WTC11 (cell line): ENCODE measurements at regions not wholly inside any gene's neighbourhood (a gene's known extent, or its start where the extent isn't known, plus 50 kb on each side); places are given as distances from the start of the nearest gene placed in this dataset.

Experiments used
- ATAC-seq: fragments of 200-7000 bp; cut with Tn5 transposase; 2 replicates; pipeline ENCODE4 v1.10.0; 2021; ENCODE audit warnings: mild to moderate bottlenecking, moderate library complexity
- CTCF ChIA-PET: fragments of 300-600 bp; sonication (Branson Sonifier 250); formaldehyde crosslinking; loops from one replicate; lab custom pipeline; 2021; ENCODE audit warnings: antibody characterized with exemption; lab: Charles Lee
- POLR2A ChIA-PET: fragments of 350-600 bp; sonication (Branson Sonifier 250); formaldehyde crosslinking; loops from one replicate; lab custom pipeline; 2021; ENCODE audit warnings: antibody characterized with exemption; lab: Charles Lee
- DNase-seq: peaks from one replicate; pipeline ENCODE4 v3.0.0; 2021; ENCODE audit warnings: low spot score
- H3K27ac Mint-ChIP-seq: 2 replicates; pipeline ENCODE4 v1.8.0; 2021; ENCODE audit warnings: mixed read lengths
- H3K27me3 Mint-ChIP-seq: 2 replicates; pipeline ENCODE4 v1.8.0; 2021; ENCODE audit warnings: low read depth, mild to moderate bottlenecking, moderate library complexity, mixed read lengths
- H3K36me3 Mint-ChIP-seq: 2 replicates; pipeline ENCODE4 v1.8.0; 2021; ENCODE audit warnings: mixed read lengths
- H3K4me1 Mint-ChIP-seq: 2 replicates; pipeline ENCODE4 v1.8.0; 2022; ENCODE audit warnings: mixed read lengths
- H3K4me3 Mint-ChIP-seq: 2 replicates; pipeline ENCODE4 v1.8.0; 2021; ENCODE audit warnings: mild to moderate bottlenecking, moderate library complexity, mixed read lengths
- H3K9me3 Mint-ChIP-seq: 2 replicates; pipeline ENCODE4 v1.8.0; 2021; ENCODE audit warnings: mixed read lengths
- E2F1 ChIP-seq: sonication (generic); formaldehyde crosslinking; IDR thresholded peaks from 2 replicates; pipeline ENCODE4 v1.8.0; 2022; ENCODE audit warnings: mild to moderate bottlenecking, missing genetic modification reagents
- HMGA2 ChIP-seq: fragments of 250-450 bp; sonication (Bioruptor Pico); IDR thresholded peaks from 2 replicates; pipeline ENCODE4 v1.4.0; 2021; ENCODE audit warnings: mild to moderate bottlenecking, moderate library complexity
- JAZF1 ChIP-seq: fragments of 250-450 bp; sonication (Bioruptor Pico); IDR thresholded peaks from 2 replicates; pipeline ENCODE4 v1.9.0; 2021; ENCODE audit warnings: moderate library complexity, mild to moderate bottlenecking, inconsistent platforms
- MLX ChIP-seq: sonication (generic); formaldehyde crosslinking; IDR thresholded peaks from 2 replicates; pipeline ENCODE4 v1.8.1; 2023; ENCODE audit warnings: mild to moderate bottlenecking, missing genetic modification reagents, moderate library complexity
- NR3C1 ChIP-seq: sonication (generic); formaldehyde crosslinking; conservative IDR thresholded peaks from 2 replicates; pipeline ENCODE4 v1.8.1; 2023; ENCODE audit warnings: low read depth, mild to moderate bottlenecking, missing genetic modification reagents
- RORB ChIP-seq: fragments of 250-450 bp; sonication (Bioruptor Pico); IDR thresholded peaks from 2 replicates; pipeline ENCODE4 v1.9.0; 2021; ENCODE audit warnings: mild to moderate bottlenecking
- SMAD4 ChIP-seq: sonication (generic); formaldehyde crosslinking; IDR thresholded peaks from 2 replicates; pipeline ENCODE4 v1.8.0; 2022; ENCODE audit warnings: mild to moderate bottlenecking, missing genetic modification reagents
- SOX15 ChIP-seq: fragments of 250-450 bp; sonication (Bioruptor Pico); IDR thresholded peaks from 2 replicates; pipeline ENCODE4 v1.9.0; 2021; ENCODE audit warnings: mild to moderate bottlenecking
- TP53 ChIP-seq: sonication (generic); formaldehyde crosslinking; IDR thresholded peaks from 2 replicates; pipeline ENCODE4 v1.8.1; 2023; ENCODE audit warnings: mild to moderate bottlenecking, missing genetic modification reagents
- ZNF317 ChIP-seq: sonication (generic); formaldehyde crosslinking; IDR thresholded peaks from 2 replicates; pipeline ENCODE4 v1.8.1; 2023; ENCODE audit warnings: low read depth, mild to moderate bottlenecking, moderate library complexity, missing genetic modification reagents, borderline replicate concordance
- ZNF396 ChIP-seq: fragments of 250-450 bp; sonication (Bioruptor Pico); IDR thresholded peaks from 2 replicates; pipeline ENCODE4 v1.8.0; 2021; ENCODE audit warnings: mild to moderate bottlenecking, moderate library complexity, borderline replicate concordance
- ZNF416 ChIP-seq: fragments of 250-450 bp; sonication (Bioruptor Pico); IDR thresholded peaks from 2 replicates; pipeline ENCODE4 v1.9.0; 2021; ENCODE audit warnings: mild to moderate bottlenecking, inconsistent platforms
- microRNA-seq: library from miRNA; unstranded; fragments of <30 nt; microRNA quantifications from one replicate; pipeline ENCODE4 v1.2.0, GENCODE V29; 2022; ENCODE audit warnings: borderline number of aligned reads

- H3K36me3 Mint-ChIP-seq, result peaks cover 12% of the 10 kb centered on the region
- ChIA-PET POLR2A (no interaction called here), CTCF (no interaction called here)
- no peak overlapping the region for H3K4me3 Mint-ChIP-seq
- peaks cover 31% of the 10 kb centered on the region for H3K27me3 Mint-ChIP-seq
- TF ChIP-seq ZNF317 (CRISPR knock-in tag) (peak; percentile 87; the same call in 1 of the 2 replicates), HMGA2 (CRISPR knock-in tag) (no peak)
- no peak overlapping the region for H3K27ac Mint-ChIP-seq
- H3K4me1 Mint-ChIP-seq, result no peaks in the 10 kb centered on the region
- DNase-seq (no peak), ATAC-seq (no peak)
- H3K9me3 Mint-ChIP-seq, result peaks cover 30% of the 10 kb centered on the region
Measured at GRCh38 chr11:43614214-43614613, 66.3 kb upstream of the HSD17B12 start.

GRCh38 chr11:43619863-43620505, 60.6 kb upstream of the HSD17B12 start:
- Mint-ChIP-seq H3K4me1 (no peaks in the 10 kb centered on the region), H3K27ac (no peak overlapping the region), H3K4me3 (no peak overlapping the region), H3K9me3 (peaks cover 11% of the 10 kb centered on the region), H3K36me3 (peaks cover 3% of the 10 kb centered on the region), H3K27me3 (peaks cover 16% of the 10 kb centered on the region)
- POLR2A ChIA-PET, result no interaction called here
- CTCF ChIA-PET, result no interaction called here
- no peak for ATAC-seq
- TF ChIP-seq NR3C1 (CRISPR knock-in tag) (no peak), TP53 (CRISPR knock-in tag) (no peak), SOX15 (CRISPR knock-in tag) (no peak), SMAD4 (CRISPR knock-in tag) (no peak), MLX (CRISPR knock-in tag) (no peak), E2F1 (no peak)
- no peak for DNase-seq

- CTCF ChIA-PET, result no interaction called here
- POLR2A ChIA-PET, result no interaction called here
- H3K27me3 Mint-ChIP-seq, result peaks cover 35% of the 10 kb centered on the region
- H3K4me3 Mint-ChIP-seq, result no peak overlapping the region
- ATAC-seq, result no peak
- H3K36me3 Mint-ChIP-seq, result no peaks in the 10 kb centered on the region
- DNase-seq, result no peak
- peaks cover 3% of the 10 kb centered on the region for H3K4me1 Mint-ChIP-seq
- TF ChIP-seq ZNF416 (CRISPR knock-in tag) (no peak), JAZF1 (no peak), ZNF396 (CRISPR knock-in tag) (no peak), RORB (no peak)
- no peaks in the 10 kb centered on the region for H3K9me3 Mint-ChIP-seq
- no peak overlapping the region for H3K27ac Mint-ChIP-seq
Measured at GRCh38 chr11:43626798-43627197, 53.7 kb upstream of the HSD17B12 start.

Small RNA genes in the stretch of these regions (microRNA-seq; reads per million reads assigned to microRNA genes)
- gene MIR129-2 (9.1 reads per million, percentile 24 among the genes with 10 or more reads in this experiment), gene MIR670 (2.4 reads per million)
